ENCODE measurements at regions not wholly inside any gene's neighbourhood (a gene's known extent, or its start where the extent isn't known, plus 50 kb on each side); places are given as distances from the start of the nearest gene placed in this dataset.

DNA sequence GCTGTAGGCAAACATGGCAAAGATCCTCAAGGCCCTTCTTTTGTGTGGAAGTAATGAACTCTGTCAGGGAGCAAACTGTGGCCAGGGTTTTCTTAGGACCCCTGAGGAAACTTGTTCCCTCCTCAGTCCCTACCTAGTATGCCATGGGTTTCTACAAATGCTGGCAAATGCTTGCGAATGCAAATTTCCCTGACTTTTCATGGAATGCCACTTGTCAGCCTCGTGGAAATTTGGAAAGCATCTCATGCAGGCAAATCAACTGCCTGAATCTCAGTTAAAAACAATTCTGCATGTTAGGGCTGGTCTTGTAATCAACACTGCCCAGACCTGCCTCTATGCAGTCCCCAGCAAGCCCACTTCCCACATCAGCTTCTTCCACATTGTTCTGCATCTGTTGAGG is 334.9 kb upstream of the AJAP1 start:
- TF ChIP-seq POLR2A (IDR thresholded peaks at IDR 0.05; ENCODE audit: low read depth, low read length) (no peak), MAZ (IDR thresholded peaks at IDR 0.05; ENCODE audit: borderline replicate concordance, low read depth, low read length) (no peak), CEBPB (IDR thresholded peaks at IDR 0.05; ENCODE audit: low read depth, low read length) (no peak), MAFK (IDR thresholded peaks at IDR 0.05; ENCODE audit: low read depth, low read length) (no peak)
- TF ChIP-seq, protein P1, sequence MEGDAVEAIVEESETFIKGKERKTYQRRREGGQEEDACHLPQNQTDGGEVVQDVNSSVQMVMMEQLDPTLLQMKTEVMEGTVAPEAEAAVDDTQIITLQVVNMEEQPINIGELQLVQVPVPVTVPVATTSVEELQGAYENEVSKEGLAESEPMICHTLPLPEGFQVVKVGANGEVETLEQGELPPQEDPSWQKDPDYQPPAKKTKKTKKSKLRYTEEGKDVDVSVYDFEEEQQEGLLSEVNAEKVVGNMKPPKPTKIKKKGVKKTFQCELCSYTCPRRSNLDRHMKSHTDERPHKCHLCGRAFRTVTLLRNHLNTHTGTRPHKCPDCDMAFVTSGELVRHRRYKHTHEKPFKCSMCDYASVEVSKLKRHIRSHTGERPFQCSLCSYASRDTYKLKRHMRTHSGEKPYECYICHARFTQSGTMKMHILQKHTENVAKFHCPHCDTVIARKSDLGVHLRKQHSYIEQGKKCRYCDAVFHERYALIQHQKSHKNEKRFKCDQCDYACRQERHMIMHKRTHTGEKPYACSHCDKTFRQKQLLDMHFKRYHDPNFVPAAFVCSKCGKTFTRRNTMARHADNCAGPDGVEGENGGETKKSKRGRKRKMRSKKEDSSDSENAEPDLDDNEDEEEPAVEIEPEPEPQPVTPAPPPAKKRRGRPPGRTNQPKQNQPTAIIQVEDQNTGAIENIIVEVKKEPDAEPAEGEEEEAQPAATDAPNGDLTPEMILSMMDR (conservative IDR thresholded peaks at IDR 0.05; ENCODE audit: low read depth, low read length), result no peak
